Left lobe of liver (tissue), 2 donors: ENCODE measurements at regions not wholly inside any gene's neighbourhood (a gene's known extent, or its start where the extent isn't known, plus 50 kb on each side); places are given as distances from the start of the nearest gene placed in this dataset.
A peak's percentile ranks its signal among the peaks of the same experiment; 100 is the strongest.

ENCODE experiments used
- ATAC-seq: fragments of 200-7000 bp; cut with Tn5 transposase; one replicate; pipeline ENCODE4 v1.9.1; 2020; ENCODE audit warnings: mild to moderate bottlenecking, moderate library complexity
- DNase-seq: peaks from one replicate; pipeline ENCODE4 v3.0.0-alpha.2; 2020; ENCODE audit warnings: low spot score
- donor health status: DM: no; HTN: no; CAD: no; lungs with moderate emphysema.
- donor health status: DM: no; HTN: yes; CAD: no.

DNA sequence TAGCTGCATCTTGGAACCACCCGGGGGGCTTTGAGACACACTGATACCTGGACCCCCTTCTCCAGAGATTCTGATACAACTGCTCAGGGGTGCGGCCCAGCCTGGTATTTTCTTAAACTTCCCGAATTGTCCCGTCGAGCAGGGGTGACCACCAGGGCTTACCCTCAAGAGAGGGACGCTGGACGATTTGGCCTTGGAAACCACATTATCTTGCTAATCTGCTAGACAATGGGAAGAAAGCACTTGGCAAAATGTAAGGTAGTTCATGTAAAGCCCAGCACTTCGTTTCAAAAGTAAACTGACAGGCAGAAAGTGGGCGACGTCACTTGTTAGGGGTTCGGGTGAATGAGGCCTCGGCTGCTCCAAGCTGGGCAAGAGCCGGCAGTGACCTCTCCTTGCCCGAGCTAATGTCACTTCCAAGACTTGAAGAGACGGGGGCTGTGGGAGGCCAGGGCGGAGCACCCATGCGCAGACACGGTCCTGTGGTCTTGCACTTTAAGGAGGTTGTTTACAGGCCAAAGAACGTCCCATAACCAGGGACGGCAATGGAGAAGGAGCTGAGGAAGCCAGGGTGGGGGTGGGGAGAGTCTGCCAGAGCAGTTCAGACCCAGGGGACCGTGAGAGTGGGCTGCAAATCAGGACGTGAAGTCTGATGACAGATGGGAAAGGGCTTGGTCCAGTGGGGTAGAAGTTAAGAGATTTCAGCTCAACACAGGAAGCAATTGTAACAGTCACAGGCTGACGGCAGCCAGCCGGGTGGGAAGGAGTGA, 152.7 kb upstream of the GSE1 start:
- ATAC-seq (no peak), DNase-seq (no peak)

- DNase-seq (no peak), ATAC-seq (peak; percentile 50)
These were observed 151.9 kb upstream of the GSE1 start for GRCh38 chr16:85461022-85461813.

- DNase-seq (no peak), ATAC-seq (no peak)
These were observed 151.1 kb upstream of the GSE1 start for GRCh38 chr16:85461814-85462713.

DNA sequence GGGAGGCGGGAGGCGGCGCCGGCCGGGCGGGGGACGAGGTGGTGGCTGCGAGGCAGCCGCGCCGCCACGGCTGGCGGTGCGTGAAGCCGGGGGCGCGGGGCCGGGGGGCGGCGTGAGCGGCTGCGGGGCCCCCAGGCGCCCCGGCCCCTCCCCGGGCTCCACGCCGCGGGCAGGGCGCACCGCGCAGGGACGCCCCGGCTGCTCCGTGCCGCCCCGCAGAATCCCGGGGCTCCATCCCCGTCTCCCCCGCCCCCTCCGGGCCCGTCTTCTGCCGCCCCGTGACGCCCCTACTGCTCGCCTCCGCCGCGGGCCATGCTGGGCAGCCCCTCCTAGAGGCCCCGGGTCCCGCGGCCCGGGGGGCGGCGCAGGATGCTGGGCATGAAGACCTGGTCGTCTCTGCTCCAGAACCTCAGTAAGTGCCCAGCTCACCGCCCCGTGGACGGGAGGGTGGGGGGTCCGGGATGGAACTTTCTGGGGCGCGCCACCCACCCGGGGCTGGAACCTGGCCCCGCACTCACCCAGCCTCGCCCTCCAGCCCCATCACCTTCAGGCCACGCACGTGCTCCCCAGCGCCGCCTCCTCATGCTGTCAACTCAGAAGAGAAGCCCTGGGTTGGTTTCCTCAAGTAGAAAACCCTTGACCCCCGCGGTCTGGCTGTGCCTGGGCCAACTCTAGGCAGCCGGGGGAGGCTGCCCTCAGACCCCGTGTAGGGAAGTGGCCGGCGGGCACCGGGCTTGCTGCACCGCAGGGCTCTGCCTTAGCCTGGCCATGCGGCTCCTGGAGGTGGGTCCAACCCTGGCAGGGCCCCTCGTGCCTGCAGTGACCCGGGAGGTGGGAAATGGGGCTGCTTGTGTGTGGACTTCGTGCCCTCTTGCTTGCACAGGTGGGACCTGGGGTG, 150.2 kb upstream of the GSE1 start:
- no peak for DNase-seq
- ATAC-seq, result no peak

GRCh38 chr16:85463672-85464382, 149.3 kb upstream of the GSE1 start:
- DNase-seq, result no peak
- ATAC-seq, result no peak

DNA sequence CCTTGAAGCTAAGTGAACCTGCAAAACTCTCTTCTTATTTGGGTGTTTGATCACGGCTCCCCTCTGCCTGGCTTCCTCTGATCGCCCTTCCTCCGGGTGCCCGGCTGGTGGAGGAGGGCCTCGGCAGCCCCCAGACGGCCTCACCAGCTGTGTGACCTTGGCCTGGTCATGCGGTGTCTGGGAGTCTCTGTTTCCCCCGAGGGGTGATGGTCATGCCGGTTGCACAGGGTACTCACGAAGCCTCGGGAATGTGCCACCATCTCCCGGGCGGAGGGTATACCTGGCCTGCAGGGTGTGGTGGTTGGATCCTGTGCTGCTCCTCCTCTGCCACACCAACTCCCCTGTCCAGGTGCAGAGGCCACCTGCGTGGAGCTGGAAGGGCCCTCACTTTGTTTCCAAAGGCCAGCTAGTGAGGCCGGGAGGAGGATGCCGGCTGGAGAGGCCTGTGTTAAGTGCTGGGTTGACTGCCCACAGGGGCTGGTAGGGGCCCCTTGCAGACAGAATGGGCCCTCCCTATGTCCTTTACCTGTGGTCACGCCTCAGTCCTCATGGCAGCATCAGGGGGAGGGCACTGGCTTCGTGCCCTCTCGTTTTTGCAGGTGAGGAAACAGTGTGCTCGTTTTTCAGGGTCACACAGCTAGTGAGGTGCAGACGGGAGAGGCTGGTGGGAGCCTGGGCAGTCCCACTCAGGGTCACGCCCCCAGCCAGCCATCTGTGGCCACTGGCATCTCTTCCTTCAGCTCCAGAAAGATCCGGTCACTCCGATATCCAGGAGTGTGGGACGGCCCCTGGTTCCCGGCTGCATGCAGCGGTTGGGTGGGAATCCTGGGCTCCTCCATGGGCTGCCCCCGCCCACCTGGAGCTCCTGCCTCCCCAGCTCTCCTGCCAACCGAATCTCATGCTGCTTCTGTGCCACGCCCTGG, 148.5 kb upstream of the GSE1 start:
- DNase-seq (no peak), ATAC-seq (no peak)

DNA sequence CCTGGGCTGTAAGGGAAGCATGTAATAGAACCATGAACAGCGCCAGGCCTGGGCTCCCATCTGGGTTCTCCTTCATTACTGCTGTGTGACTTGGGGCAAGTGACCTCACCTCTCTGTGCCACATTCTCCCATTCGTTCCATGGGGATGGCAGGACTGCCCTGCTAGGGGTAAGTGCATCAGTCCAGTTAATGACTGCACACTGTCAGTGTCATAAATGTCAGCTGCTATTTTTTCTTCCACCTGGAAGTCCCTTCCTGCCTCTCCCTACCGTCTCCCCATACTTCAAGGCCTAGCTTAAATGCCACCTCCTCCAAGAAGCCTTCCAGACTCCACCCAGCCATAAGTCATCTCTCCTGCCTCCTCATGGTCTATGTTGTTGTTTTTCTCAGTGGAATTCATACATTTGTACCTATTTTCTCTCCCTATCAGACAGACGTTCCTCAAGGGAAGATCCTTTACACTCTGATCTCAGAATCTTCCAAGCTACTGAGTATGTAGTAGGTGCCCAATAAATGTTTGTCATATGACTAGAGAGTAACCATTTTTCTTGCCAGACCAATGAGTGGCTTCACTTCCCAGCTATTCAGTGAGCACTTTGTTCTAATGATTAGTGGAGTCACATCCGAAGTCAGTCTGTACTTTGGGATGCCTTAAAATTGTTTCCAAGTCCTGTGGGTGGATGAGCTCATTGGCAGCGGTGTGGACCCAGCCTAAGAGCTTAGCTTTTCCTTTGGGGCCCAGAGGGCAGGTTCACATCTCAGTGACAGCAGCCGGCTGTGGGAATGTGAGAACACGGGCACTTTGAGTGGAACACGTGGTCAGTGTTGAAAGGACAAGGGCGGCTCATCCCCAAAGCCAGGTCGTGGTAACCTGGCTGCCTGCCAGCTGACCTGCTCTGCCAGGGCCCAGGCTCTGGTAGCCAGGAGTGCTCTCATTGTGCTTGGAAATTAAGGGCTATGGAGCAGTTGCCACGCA, 147.5 kb upstream of the GSE1 start:
- DNase-seq, result peak; percentile 94
- ATAC-seq, result peak; percentile 90

DNA sequence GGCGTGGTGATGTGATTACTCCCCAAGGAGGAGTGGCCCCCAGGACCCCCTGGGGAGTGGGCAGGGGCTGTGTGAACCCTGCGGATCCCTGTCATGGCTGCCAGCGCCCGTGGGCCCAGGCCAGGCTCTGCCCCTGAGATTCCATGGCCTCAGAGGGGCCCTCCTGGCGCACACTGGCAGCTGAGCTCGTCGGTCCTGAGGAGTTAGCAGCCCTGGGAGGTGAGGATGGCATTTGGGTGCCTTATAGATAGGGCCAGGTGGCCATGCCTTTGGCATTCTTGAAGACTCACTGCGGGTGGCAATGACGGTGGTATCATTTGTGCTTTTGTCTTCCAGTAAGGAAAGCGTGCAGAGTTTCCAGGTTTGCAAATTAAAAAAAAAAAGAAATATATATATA, 146.8 kb upstream of the GSE1 start:
- ATAC-seq (no peak), DNase-seq (no peak)

DNA sequence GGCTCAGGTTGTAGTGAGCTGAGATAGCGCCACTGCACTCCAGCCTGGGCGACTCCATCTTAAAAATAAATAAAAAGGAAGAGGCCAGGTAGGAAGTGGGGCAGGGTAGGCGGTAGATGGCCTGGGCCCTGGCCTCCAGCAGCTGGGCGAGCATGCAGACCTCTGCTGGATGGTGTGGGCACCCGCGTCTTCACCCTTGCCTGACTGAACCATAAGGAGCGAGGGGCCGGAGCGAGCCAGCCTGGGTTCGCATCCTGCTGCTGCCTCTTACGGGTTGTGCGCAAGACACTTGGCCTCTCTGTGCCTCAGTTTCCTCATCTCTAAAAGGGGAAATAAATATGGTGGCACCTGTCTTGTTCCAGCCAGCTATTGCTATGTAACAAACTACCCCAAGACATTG, 146.1 kb upstream of the GSE1 start:
- DNase-seq (no peak), ATAC-seq (no peak)

GRCh38 chr16:85469929-85470590, 143.1 kb upstream of the GSE1 start:
- ATAC-seq (no peak), DNase-seq (no peak)

- ATAC-seq (no peak), DNase-seq (no peak)
These were observed 142.2 kb upstream of the GSE1 start for GRCh38 chr16:85470873-85471272.

GRCh38 chr16:85471469-85472431, 141.4 kb upstream of the GSE1 start:
- no peak for DNase-seq
- no peak for ATAC-seq

GRCh38 chr16:85472514-85472913, 140.6 kb upstream of the GSE1 start:
- DNase-seq (no peak), ATAC-seq (no peak)

DNA sequence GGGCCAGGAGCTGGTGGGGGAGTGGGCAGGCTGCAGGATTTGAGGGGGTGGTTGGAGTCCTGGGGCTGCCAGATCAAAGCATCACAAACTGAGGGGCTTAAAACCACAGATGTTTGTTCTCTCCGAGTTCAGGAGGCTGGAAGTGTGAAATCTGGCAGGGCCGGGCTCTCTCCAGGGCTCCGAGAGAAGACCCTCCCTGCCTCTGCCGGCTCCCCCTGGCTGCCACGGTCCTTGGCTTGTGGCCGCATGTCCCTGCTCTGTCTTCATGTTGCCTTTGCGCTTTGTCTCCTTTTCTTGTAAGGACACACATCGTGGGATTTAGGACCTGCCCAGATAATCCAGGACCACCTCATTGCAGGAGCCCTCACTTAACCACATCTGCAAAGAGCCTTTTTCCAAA, 139.8 kb upstream of the GSE1 start:
- ATAC-seq, result no peak
- DNase-seq, result no peak

- DNase-seq (no peak), ATAC-seq (peak; percentile 47)
These were observed 139.1 kb upstream of the GSE1 start for GRCh38 chr16:85473909-85474620.
